IPS-20b (cell line): ENCODE measurements at regions not wholly inside any gene's neighbourhood (a gene's known extent, or its start where the extent isn't known, plus 50 kb on each side); places are given as distances from the start of the nearest gene placed in this dataset.
"Not testable (repeated sequence)": the region's sequence is repeated elsewhere in the genome, so short reads cannot be mapped to it uniquely, and the experiment has no call there.

Source experiments
- H3K27ac ChIP-seq: one replicate; pipeline ENCODE4 v1.5.1; 2013; ENCODE audit warnings: low read length
- H3K27me3 ChIP-seq: 2 replicates; pipeline ENCODE4 v1.6.1; 2013; ENCODE audit warnings: mild to moderate bottlenecking, low read length, inconsistent platforms; ENCODE audit not compliant: insufficient read depth
- H3K36me3 ChIP-seq: 2 replicates; pipeline ENCODE4 v1.6.1; 2013; ENCODE audit warnings: low read depth, mild to moderate bottlenecking, inconsistent platforms, low read length, moderate library complexity; ENCODE audit not compliant: insufficient read depth
- H3K4me1 ChIP-seq: 2 replicates; pipeline ENCODE4 v1.6.1; 2013; ENCODE audit warnings: mild to moderate bottlenecking, control low read depth, inconsistent platforms, low read length, moderate library complexity; ENCODE audit not compliant: insufficient read depth
- H3K4me3 ChIP-seq: 2 replicates; pipeline ENCODE4 v1.5.1; 2013; ENCODE audit warnings: mild to moderate bottlenecking, low read length, inconsistent platforms
- H3K9ac ChIP-seq: 2 replicates; pipeline ENCODE4 v1.6.1; 2013; ENCODE audit warnings: low read depth, mild to moderate bottlenecking, inconsistent platforms, low read length, moderate library complexity
- H3K9me3 ChIP-seq: 2 replicates; pipeline ENCODE4 v1.6.1; 2013; ENCODE audit warnings: mild to moderate bottlenecking, low read depth, low read length, inconsistent platforms; ENCODE audit not compliant: insufficient read depth

DNA sequence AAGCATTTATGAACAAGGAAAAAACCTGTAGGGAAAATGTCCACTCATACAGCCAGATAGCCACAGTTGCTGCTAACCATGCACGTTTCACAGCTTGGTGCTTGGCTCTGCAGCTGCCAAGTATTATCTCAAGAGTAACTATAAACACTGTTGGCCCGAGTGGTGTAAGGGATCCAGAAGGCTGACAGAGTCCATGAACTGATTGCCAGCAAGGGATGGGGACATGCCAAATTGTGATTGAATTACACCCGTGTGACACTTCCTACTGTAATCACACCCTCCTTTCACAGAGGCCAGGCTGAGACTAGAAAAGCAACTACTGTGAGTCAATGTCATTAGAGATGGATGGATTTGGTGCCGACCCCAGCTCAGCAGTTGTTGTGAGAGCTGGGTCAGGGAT is 223.9 kb upstream of the ANKRD50 start:
- no peaks in the 10 kb centered on the region for H3K36me3 ChIP-seq
- no peak overlapping the region for H3K9ac ChIP-seq
- H3K27ac ChIP-seq = no peak overlapping the region
- H3K4me1 ChIP-seq = peaks cover 12% of the 10 kb centered on the region; the same call in 1 of the 2 replicates
- no peak overlapping the region for H3K4me3 ChIP-seq
- H3K27me3 ChIP-seq = no peaks in the 10 kb centered on the region
- H3K9me3 ChIP-seq = no peaks in the 10 kb centered on the region

DNA sequence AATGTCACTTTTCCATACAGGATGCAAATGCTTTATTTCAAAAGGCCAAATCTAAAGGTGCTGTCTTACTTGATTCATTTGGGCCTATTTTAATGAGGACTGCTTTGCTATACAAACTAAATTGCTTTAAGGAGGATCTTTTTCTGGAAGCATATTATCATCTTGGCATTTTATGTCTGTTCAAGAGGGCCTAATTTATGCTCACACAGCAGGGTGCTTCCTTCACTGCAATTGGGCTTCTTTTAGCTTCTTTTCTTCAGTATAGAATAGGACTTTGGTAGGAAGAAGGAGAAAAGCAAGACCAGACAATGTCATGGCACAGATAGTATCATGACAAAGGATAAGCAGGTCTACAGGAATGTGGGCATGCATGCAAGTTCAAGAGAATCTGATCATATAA is 222.4 kb upstream of the ANKRD50 start:
- Histone ChIP-seq H3K36me3 (no peaks in the 10 kb centered on the region), H3K9ac (no peak overlapping the region), H3K4me3 (no peak overlapping the region), H3K4me1 (peaks cover 12% of the 10 kb centered on the region; the same call in 1 of the 2 replicates), H3K27ac (no peak overlapping the region), H3K9me3 (no peaks in the 10 kb centered on the region), H3K27me3 (no peaks in the 10 kb centered on the region)

DNA sequence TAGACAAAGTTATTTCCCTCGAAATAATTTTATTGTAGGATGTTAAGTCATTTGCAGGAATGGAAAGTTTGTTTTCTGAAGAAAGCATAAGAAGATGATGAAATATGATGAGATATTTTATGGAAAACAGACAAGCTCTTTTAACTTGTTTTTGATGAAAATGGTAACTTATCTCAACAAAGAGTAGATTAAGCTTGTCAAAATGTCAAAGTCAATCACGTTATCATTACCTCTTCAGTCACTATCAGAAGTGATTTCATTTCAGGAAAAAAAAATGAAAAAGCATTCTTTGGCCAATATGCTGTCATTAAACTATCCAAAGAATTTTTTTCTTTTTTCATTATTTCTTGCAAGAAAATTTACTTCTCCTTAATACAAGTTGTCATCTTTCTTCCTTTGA is 221.0 kb upstream of the ANKRD50 start:
- H3K9me3 ChIP-seq = no peaks in the 10 kb centered on the region
- H3K9ac ChIP-seq = no peak overlapping the region
- no peak overlapping the region for H3K27ac ChIP-seq
- H3K27me3 ChIP-seq = no peaks in the 10 kb centered on the region
- peaks cover 12% of the 10 kb centered on the region; the same call in 1 of the 2 replicates for H3K4me1 ChIP-seq
- no peaks in the 10 kb centered on the region for H3K36me3 ChIP-seq
- H3K4me3 ChIP-seq = no peak overlapping the region

DNA sequence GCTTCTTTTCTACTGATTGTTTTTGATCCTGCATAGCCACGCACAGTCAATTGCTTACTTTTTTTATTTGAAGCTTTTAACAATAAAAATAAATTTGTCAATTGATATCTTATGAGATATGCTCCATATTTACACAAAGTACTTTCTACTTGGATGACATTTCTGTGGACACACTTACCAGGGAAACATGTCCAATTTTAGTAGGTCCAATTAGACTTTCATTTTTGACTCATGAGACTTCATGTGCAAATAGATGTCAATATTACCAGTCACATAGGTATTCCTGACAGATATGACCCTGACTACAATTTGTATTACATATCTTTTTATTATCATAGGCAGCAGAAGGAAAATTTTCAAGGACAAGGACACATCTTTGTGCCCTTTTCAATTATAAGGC is 219.9 kb upstream of the ANKRD50 start:
- Histone ChIP-seq H3K9ac (no peak overlapping the region), H3K36me3 (no peaks in the 10 kb centered on the region), H3K4me3 (no peak overlapping the region), H3K9me3 (no peaks in the 10 kb centered on the region), H3K27me3 (no peaks in the 10 kb centered on the region), H3K27ac (no peak overlapping the region), H3K4me1 (peaks cover 2% of the 10 kb centered on the region; the same call in 1 of the 2 replicates)

DNA sequence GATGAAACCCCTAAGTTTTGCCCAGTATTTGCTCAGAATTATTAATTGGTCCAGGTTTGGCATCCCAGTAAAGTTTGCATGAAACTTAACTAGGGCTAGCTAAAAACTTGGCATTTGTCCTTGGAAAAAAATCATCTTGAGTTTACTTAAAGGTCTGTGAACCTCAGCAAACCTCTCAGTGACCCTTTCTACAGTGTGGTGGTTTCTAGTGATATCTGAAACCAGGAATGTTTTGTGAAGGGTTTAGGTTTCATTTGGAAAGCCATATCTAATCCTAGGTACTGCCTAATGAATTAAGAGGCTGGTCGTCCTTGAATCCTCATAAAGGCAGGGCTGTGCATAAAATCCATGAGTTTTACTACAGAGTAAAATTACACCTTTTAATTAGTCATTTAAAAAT is 218.5 kb upstream of the ANKRD50 start:
- no peaks in the 10 kb centered on the region for H3K36me3 ChIP-seq
- H3K4me1 ChIP-seq = no peaks in the 10 kb centered on the region
- H3K4me3 ChIP-seq = no peak overlapping the region
- H3K9ac ChIP-seq = no peak overlapping the region
- H3K27ac ChIP-seq = no peak overlapping the region
- H3K27me3 ChIP-seq = no peaks in the 10 kb centered on the region
- H3K9me3 ChIP-seq = no peaks in the 10 kb centered on the region

DNA sequence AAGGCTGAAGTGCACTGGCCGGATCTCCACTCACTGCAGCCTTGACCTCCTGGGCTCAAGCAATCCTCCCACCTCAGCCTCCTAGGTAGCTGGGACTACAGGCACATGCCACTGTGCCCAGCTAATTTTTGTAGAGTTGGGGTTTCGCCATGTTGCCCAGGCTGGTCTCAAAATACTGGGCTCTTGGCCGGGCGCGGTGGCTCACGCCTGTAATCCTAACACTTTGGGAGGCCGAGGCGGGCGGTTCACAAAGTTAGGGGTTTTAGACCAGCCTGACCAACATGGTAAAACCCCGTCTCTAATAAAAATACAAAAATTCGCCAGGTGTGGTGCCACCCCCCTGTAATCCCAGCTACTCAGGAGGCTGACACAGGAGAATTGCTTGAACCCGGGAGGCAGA is 210.2 kb upstream of the ANKRD50 start:
- not testable (repeated sequence) for H3K9me3 ChIP-seq, H3K4me3 ChIP-seq, H3K27ac ChIP-seq, H3K36me3 ChIP-seq, H3K27me3 ChIP-seq, H3K4me1 ChIP-seq, H3K9ac ChIP-seq

DNA sequence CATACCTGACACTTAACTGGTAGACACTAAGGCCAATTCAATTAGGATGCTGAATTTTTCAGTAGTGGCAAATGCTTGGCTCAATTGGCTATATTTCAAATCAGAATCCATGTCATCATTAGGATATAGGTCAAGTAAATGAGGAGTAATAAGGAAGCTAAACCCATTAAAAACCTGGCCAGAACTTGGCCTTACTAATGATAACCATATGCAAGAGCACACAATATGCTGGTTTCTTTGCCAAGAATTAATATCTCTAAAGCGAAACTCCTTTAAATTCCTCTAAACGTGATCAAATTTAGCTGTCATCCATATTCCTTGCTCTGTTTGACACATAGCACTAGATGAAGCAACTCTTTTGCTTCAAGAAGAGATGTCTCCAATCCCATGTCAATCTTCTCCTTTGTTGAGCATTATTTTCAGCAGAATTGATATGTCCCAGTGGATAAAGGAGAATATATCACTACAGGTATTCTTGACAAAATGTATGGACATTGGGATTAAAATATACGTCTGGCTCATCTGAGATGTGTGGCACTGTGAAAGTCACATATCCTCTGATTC is 206.1 kb upstream of the ANKRD50 start:
- no peaks in the 10 kb centered on the region for H3K9me3 ChIP-seq
- no peak overlapping the region for H3K27ac ChIP-seq
- no peaks in the 10 kb centered on the region for H3K4me1 ChIP-seq
- no peaks in the 10 kb centered on the region for H3K27me3 ChIP-seq
- H3K9ac ChIP-seq = no peak overlapping the region
- no peak overlapping the region for H3K4me3 ChIP-seq
- H3K36me3 ChIP-seq = no peaks in the 10 kb centered on the region

DNA sequence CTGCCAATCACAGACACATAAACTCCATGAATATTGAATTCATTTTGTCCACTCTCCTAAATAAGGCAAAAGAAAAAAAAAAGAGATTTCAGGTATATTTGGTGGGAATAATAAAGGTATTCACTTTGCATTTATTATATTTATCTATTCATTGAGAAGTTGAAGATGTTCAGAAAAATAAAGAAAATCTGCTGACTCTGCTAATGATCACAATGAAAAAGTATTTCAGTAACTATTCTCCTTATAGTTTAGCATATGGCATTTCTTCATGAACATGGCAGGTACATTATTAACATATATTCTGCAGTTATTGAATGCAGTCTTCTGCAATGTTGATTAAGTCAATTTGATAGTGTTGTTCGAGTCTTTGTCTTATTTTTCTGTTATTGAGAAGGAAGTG is 202.5 kb upstream of the ANKRD50 start:
- no peak overlapping the region for H3K27ac ChIP-seq
- no peak overlapping the region for H3K9ac ChIP-seq
- no peaks in the 10 kb centered on the region for H3K36me3 ChIP-seq

DNA sequence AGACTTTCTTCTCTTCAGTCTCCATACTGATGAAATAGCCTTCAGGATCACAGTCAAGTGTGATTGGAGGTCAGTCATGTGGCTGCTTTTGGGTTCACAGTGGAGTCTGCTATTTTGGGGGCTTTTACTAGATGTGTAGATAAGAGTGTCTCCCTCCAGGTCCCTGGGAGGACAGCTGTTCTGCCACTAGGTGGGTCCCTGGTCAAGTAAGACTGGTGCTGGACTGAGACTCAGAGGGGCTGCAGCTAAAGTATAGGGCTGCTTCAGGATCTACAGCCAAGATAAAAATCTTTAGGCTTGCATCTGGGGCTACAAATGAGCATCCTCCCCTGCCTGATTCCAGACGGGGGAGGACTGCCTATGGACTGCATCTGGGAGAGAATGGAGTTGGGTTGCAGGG is 200.7 kb upstream of the ANKRD50 start:
- Histone ChIP-seq H3K9ac (no peak overlapping the region), H3K4me1 (no peaks in the 10 kb centered on the region), H3K9me3 (peaks cover 8% of the 10 kb centered on the region; the same call in 1 of the 2 replicates), H3K36me3 (no peaks in the 10 kb centered on the region), H3K4me3 (no peak overlapping the region), H3K27me3 (no peaks in the 10 kb centered on the region), H3K27ac (no peak overlapping the region)

More for the DNA sequence above, 202.5 kb upstream of the ANKRD50 start:
- H3K4me3 ChIP-seq = no peak overlapping the region
- H3K27me3 ChIP-seq = no peaks in the 10 kb centered on the region
- H3K4me1 ChIP-seq = no peaks in the 10 kb centered on the region
- H3K9me3 ChIP-seq = peaks cover 8% of the 10 kb centered on the region; the same call in 1 of the 2 replicates

DNA sequence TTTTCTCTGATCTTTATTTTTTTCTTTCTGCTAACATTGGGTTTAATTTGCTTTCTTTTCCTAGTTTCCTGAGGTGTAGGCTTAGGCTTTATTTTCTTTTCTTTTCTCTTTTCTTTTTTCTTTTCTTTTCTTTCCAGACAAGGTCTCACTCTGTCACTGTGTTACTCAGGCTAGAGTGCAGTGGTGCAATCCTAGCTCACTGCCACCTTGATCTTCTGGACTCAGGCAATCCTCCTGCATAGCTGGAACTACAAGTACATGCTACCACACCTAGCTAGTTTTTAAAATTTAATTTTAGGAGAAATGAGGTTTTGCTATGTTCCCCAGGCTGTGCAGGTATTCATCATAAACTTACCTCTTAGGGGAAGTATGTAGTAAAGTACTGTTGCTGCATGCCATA is 197.8 kb upstream of the ANKRD50 start:
- no peaks in the 10 kb centered on the region for H3K4me1 ChIP-seq
- H3K4me3 ChIP-seq = no peak overlapping the region
- H3K9me3 ChIP-seq = peaks cover 8% of the 10 kb centered on the region; the same call in 1 of the 2 replicates
- no peaks in the 10 kb centered on the region for H3K27me3 ChIP-seq
- no peaks in the 10 kb centered on the region for H3K36me3 ChIP-seq
- H3K9ac ChIP-seq = no peak overlapping the region
- no peak overlapping the region for H3K27ac ChIP-seq

DNA sequence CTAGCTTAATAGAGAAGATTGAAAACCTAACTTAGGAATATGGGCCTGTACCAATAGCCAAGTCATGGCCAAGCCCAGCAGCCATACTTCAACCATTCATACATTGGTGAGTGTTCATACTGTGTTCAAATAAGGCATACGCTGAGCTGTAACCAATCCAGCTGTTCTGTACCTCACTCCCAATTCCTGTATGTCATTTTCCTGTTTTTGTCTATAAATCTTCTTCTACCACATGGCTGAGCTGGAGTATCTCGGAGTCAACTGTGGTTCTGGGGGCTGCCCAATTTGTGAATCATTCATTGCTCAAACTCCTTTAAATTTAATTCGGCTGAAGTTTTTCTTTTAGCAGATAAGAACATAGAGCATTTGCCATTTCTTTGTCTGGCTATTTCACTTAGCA is 195.3 kb upstream of the ANKRD50 start:
- Histone ChIP-seq H3K27me3 (no peaks in the 10 kb centered on the region), H3K36me3 (no peaks in the 10 kb centered on the region), H3K4me3 (no peak overlapping the region), H3K27ac (no peak overlapping the region), H3K4me1 (peaks cover 10% of the 10 kb centered on the region), H3K9me3 (peaks cover 8% of the 10 kb centered on the region; the same call in 1 of the 2 replicates), H3K9ac (no peak overlapping the region)

DNA sequence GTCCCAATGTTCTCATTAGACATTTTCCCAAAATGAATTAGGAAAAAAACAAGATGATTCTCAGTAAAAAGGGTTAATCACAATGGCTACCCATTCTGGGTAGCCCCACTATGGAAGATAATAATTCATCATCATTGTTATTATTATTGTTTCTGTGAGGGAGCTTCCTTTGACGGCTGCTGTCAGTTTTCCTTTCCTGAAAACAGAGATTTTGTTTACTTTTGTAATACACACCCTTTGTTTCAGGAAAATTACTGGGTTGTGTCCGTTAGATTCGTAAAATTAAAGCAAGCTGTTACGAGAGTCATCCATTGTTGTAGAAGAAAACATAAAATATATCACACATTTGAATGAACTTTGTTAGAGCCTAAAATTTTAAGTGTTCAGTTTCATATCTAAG is 192.9 kb upstream of the ANKRD50 start:
- peaks cover 10% of the 10 kb centered on the region for H3K4me1 ChIP-seq
- no peak overlapping the region for H3K9ac ChIP-seq
- H3K4me3 ChIP-seq = no peak overlapping the region
- no peaks in the 10 kb centered on the region for H3K27me3 ChIP-seq
- no peak overlapping the region for H3K27ac ChIP-seq
- no peaks in the 10 kb centered on the region for H3K9me3 ChIP-seq
- H3K36me3 ChIP-seq = no peaks in the 10 kb centered on the region
